Heart left ventricle (tissue), 16 donors: ENCODE measurements at regions not wholly inside any gene's neighbourhood (a gene's known extent, or its start where the extent isn't known, plus 50 kb on each side); places are given as distances from the start of the nearest gene placed in this dataset.

Source experiments
- ATAC-seq, 4 donors: fragments of 200-7000 bp; cut with Tn5 transposase; one replicate each; pipeline ENCODE4 v1.9.1; 2020 to 2022; ENCODE audit warnings: moderate library complexity in 4 of 4, mild to moderate bottlenecking in 3 of 4, moderate number of reproducible peaks in 1 of 4
- DNase-seq, 5 donors: peaks; one replicate each; pipeline ENCODE4 v3.0.0-alpha.2; 2020
- H3K27ac ChIP-seq, 12 donors: fragments of 200-600 bp; sonication (generic) in 4 of 12; one replicate each; pipeline versions ENCODE4 v1.5.0 to v1.8.0; 2016 to 2022; ENCODE audit warnings: mild to moderate bottlenecking in 2 of 12
- H3K27me3 ChIP-seq, 9 donors: fragments of 200-600 bp; sonication (generic) in 2 of 9; one replicate each; pipeline versions ENCODE4 v1.5.1 to v1.8.0; 2016 to 2022; ENCODE audit warnings: mild to moderate bottlenecking in 3 of 9
- H3K36me3 ChIP-seq, 9 donors: fragments of 200-600 bp; sonication (generic) in 2 of 9; one replicate each; pipeline versions ENCODE4 v1.5.0 to v1.8.0; 2018 to 2022; ENCODE audit warnings: mild to moderate bottlenecking in 2 of 9
- H3K4me1 ChIP-seq, 12 donors: fragments of 200-600 bp; sonication (generic) in 4 of 12; one replicate each; pipeline versions ENCODE4 v1.5.0 to v1.8.0; 2016 to 2022; ENCODE audit warnings: mild to moderate bottlenecking in 3 of 12
- H3K4me3 ChIP-seq, 12 donors: fragments of 200-600 bp; sonication (generic) in 4 of 12; one replicate each; pipeline versions ENCODE4 v1.5.0 to v1.8.0; 2017 to 2022; ENCODE audit warnings: mild to moderate bottlenecking in 9 of 12, moderate library complexity in 4 of 12
- H3K9me3 ChIP-seq, 12 donors: fragments of 200-600 bp; sonication (generic) in 4 of 12; one replicate each; pipeline versions ENCODE4 v1.5.0 to v1.8.0; 2016 to 2022; ENCODE audit warnings: mild to moderate bottlenecking in 1 of 12
- CTCF ChIP-seq, 12 donors: fragments of 200-600 bp; sonication (generic) in 4 of 12; IDR thresholded peaks; one replicate each; pipeline versions ENCODE4 v1.5.0 to v1.8.0; 2018 to 2022; ENCODE audit warnings: antibody characterized with exemption in 12 of 12, mild to moderate bottlenecking in 5 of 12
- POLR2A ChIP-seq, 2 donors: fragments of 450-650 bp; IDR thresholded peaks; one replicate each; pipeline ENCODE4 v1.6.1; 2017; ENCODE audit warnings: antibody characterized with exemption in 2 of 2, mild to moderate bottlenecking in 2 of 2, moderate library complexity in 2 of 2
- WGBS, 4 donors: extraction: QIAGEN DNeasy Blood & Tissue Kit in 2 of 4; methylation state at CpG; one replicate each; pipeline versions ENCODE4 v1.1.5 to v1.1.7; 2013 to 2018; 5-methylcytosine and 5-hydroxymethylcytosine counted together
- intact Hi-C, 10 donors: fragments of 100-400 bp; cut with DNase I; formaldehyde crosslinking; loops; one replicate each; pipeline versions ENCODE4 v1.11.1 to v1.14.2; 2022
- donor health status: ischemic (EF 13 %, LVEDD 7.1; RV severe dilation, severe dysfunction).
- donor health status: healthy with polysubstance abuse.
- donor health status: DM: no; HTN: yes; CAD: no.
- donor health status: DM: no; HTN: no; CAD: no.
- donor health status: ischemic (EF 25% LVEDD 6.9; RV normal size, moderate dysfunction).
- donor health status: ischemic (EF 25% LVEDD 5.7; RV mildly dilated, moderate dysfunction).
- donor health status: healthy.
- donor health status: DM: yes; HTN: yes; CAD: no.
- donor health status: ischemic (EF 35%, LVEDD 5.7; RV mildly dilated, moderate dysfunction).
- donor health status: nonischemic (EF 11% LVEDD 7.7; RV severe dilation, severe dysfunction).
- donor health status: DM: yes; HTN: yes; CAD: no.
- donor health status: PGD.
- donor health status: ischemic (EF 29% LVEDD 5.4; RV normal size, mild dysfunction).
- donor health status: nonischemic (EF 23%, LVEDD 6.1; RV moderate dilation, normal function).

- no peak for TF ChIP-seq CTCF (IDR thresholded peaks at IDR 0.05)
- no peak for TF ChIP-seq POLR2A (IDR thresholded peaks at IDR 0.05)
- intact Hi-C loops = no loop called here
- DNase-seq = no peak
- H3K9me3 ChIP-seq = peaks cover 0 to 14% (median 0%) of the 10 kb centered on the region in 12 donors
- no peak overlapping the region for H3K27ac ChIP-seq
- no peaks in the 10 kb centered on the region for H3K36me3 ChIP-seq
- ATAC-seq = no peak
- no peaks in the 10 kb centered on the region for H3K4me1 ChIP-seq
- H3K27me3 ChIP-seq = no peaks in the 10 kb centered on the region
- H3K4me3 ChIP-seq = no peak overlapping the region
- 58 to 61% (median 61%) methylated on average over 3 of the region's 3 CpGs for WGBS, 4 donors
These were observed 237.2 kb downstream of the TSN start for GRCh38 chr2:121992700-121993099.

DNA sequence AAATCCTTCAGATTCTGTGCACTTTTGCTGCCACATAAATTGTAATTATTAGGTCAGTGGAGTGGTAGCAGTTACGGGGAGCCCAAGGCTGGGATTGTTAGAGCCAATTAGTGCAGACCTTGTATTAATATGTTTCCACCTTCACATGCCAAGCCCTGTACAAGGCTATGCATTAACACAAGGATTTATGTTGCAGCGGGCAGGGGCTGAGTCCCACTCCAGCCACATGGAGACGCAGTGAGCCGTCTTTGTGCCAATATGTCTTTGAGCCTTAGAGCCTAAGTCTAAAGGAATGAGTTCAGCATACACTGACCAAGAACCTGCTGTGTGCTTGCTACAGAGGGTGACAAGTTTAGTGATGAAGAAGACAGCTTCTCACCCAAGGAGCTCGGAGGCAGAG lies 238.2 kb downstream of the TSN start:
- no peak overlapping the region for H3K27ac ChIP-seq
- TF ChIP-seq POLR2A (IDR thresholded peaks at IDR 0.05) = no peak
- H3K4me3 ChIP-seq = no peak overlapping the region
- WGBS, 4 donors = 89 to 96% (median 91%) methylated on average over 5 of the region's 5 CpGs
- intact Hi-C loops = no loop called here
- H3K27me3 ChIP-seq = no peaks in the 10 kb centered on the region
- DNase-seq (no peak), ATAC-seq (no peak)
- H3K4me1 ChIP-seq = no peaks in the 10 kb centered on the region
- no peaks in the 10 kb centered on the region for H3K36me3 ChIP-seq
- H3K9me3 ChIP-seq = peaks cover 0 to 6% (median 0%) of the 10 kb centered on the region in 12 donors

DNA sequence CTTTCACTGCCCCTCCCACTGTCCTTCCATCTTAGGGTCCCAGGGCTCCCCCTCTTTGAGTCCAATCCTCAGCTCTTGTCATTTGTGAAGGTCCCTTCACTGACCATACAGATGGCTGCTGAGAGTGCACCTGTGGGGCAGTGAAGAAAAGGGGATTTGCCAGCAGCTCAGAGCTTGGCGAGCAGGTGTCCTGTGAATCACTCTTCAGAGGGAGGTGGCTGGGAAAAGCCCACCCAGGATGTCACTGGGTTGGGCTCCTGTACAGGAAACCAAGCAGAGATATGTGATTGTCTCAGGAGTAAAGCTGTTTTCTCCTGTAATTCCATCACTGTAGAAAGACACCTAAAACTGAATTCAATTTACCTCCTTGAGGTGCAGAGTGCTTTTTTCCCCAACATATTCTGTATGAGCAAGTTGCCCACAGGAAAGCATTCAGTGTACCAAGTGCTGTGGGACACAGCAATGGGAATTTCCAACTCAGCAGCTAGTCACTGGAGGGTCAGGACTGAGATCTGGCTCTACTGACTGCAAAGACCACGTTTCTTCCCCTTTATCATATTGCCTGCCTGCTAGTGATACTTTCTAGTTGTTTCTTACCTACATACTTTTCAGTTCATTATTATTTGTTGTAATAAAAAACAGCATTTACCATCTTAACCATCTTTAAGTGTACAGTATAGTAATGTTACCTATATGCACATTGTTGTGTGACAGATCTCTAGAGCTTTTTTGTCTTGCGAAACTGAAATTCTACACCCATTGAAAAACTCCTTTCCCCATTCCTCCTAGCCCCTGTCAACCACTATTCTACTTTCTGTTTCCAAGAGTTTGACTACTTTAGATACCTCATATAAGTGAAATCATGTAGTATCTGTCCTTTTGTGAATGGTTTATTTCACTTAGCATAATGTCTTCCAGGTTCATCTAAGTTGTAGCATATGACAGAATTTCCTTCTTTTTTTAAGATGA lies 239.1 kb downstream of the TSN start:
- Histone ChIP-seq H3K27me3 (no peaks in the 10 kb centered on the region), H3K27ac (no peak overlapping the region), H3K9me3 (no peaks in the 10 kb centered on the region), H3K4me3 (no peak overlapping the region), H3K4me1 (peaks cover 0 to 7% (median 0%) of the 10 kb centered on the region in 12 donors), H3K36me3 (no peaks in the 10 kb centered on the region)
- intact Hi-C loops = no loop called here
- DNase-seq (no peak), ATAC-seq (no peak)
- WGBS, 4 donors = 68 to 82% (median 75%) methylated on average over 3 of the region's 3 CpGs
- TF ChIP-seq CTCF (IDR thresholded peaks at IDR 0.05) (no peak), POLR2A (IDR thresholded peaks at IDR 0.05) (no peak)

DNA sequence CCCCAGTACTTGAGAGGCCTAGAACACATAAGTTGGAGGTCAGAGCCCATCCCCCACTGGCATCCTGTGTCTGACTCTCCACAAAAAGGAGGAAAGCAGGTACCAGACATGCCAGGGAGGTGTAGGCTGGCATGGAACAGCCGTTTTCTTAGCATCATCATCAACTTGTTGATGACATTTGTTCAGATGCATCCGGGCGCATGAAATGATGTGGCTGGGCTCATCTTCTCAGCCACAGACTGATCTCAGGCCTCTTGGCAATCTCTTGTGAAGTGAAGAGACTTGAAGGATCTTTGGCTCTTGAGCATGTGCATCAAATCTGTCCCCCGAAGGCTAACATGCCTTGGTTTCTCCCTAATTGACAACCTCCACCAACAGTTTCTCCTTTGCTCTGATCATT lies 243.3 kb downstream of the TSN start:
- peaks cover 0 to 3% (median 0%) of the 10 kb centered on the region in 12 donors for H3K9me3 ChIP-seq
- H3K4me1 ChIP-seq = peaks cover 0 to 7% (median 0%) of the 10 kb centered on the region in 12 donors
- H3K27ac ChIP-seq = no peak overlapping the region
- 69 to 80% (median 74%) methylated on average over 4 of the region's 4 CpGs for WGBS, 4 donors
- no peak for ATAC-seq
- no peaks in the 10 kb centered on the region for H3K27me3 ChIP-seq
- intact Hi-C loops = no loop called here
- DNase-seq = no peak
- TF ChIP-seq POLR2A (IDR thresholded peaks at IDR 0.05) (no peak), CTCF (IDR thresholded peaks at IDR 0.05) (no peak)
- H3K4me3 ChIP-seq = no peak overlapping the region
- H3K36me3 ChIP-seq = no peaks in the 10 kb centered on the region
